H1 (cell line): ENCODE measurements at regions not wholly inside any gene's neighbourhood (a gene's known extent, or its start where the extent isn't known, plus 50 kb on each side); places are given as distances from the start of the nearest gene placed in this dataset.

ENCODE experiments used
- CTCF ChIA-PET: fragments of 300-600 bp; sonication (Branson Sonifier 250); formaldehyde crosslinking; loops from one replicate; lab custom pipeline; 2021; ENCODE audit not compliant: partially characterized antibody; lab: Charles Lee
- POLR2A ChIA-PET: fragments of 300-600 bp; sonication (Branson Sonifier 250); formaldehyde crosslinking; loops from one replicate; lab custom pipeline; 2021; ENCODE audit warnings: inconsistent platforms; ENCODE audit not compliant: partially characterized antibody; lab: Charles Lee
- DNase-seq, 2 experiments: peaks; one replicate each; pipeline versions ENCODE4 v3.0.0 to v3.0.0-alpha.2; 2010 to 2022; ENCODE audit warnings: low spot score in 2 of 2, low read depth in 1 of 2, mixed read lengths in 1 of 2
- FAIRE-seq: peaks from 2 replicates; lab custom pipeline; 2011; peaks lifted over from hg19 to GRCh38; lab: Jason Lieb, UNC
- H2AFZ ChIP-seq: 2 replicates; pipeline ENCODE4 v1.8.1; 2012; ENCODE audit warnings: low read length, inconsistent platforms
- H2AK5ac ChIP-seq: 2 replicates; pipeline ENCODE4 v1.6.1; 2013; ENCODE audit warnings: low read depth, low read length
- H2BK120ac ChIP-seq: replicated peaks from 2 replicates; pipeline ENCODE3; 2013; ENCODE audit warnings: low read depth, low read length, inconsistent platforms
- H2BK12ac ChIP-seq: 2 replicates; pipeline ENCODE4 v1.6.1; 2013; ENCODE audit warnings: low read depth, low read length
- H2BK15ac ChIP-seq: 2 replicates; pipeline ENCODE4 v1.6.1; 2013; ENCODE audit warnings: low read length
- H2BK20ac ChIP-seq: 2 replicates; pipeline ENCODE4 v1.6.1; 2013; ENCODE audit warnings: low read length
- H2BK5ac ChIP-seq: 2 replicates; pipeline ENCODE4 v1.6.1; 2013; ENCODE audit warnings: low read depth, low read length
- H3K14ac ChIP-seq: 2 replicates; pipeline ENCODE4 v1.6.1; 2013; ENCODE audit warnings: inconsistent platforms; ENCODE audit not compliant: insufficient read length
- H3K18ac ChIP-seq: 2 replicates; pipeline ENCODE4 v1.6.1; 2013; ENCODE audit warnings: low read length; ENCODE audit errors: extremely low read depth
- H3K23ac ChIP-seq: 2 replicates; pipeline ENCODE4 v1.6.1; 2013; ENCODE audit warnings: inconsistent platforms; ENCODE audit not compliant: insufficient read length
- H3K23me2 ChIP-seq: 2 replicates; pipeline ENCODE4 v1.6.1; 2013; ENCODE audit warnings: low read depth, low read length
- H3K27ac ChIP-seq: 2 replicates; pipeline ENCODE4 v1.6.1; 2011; ENCODE audit warnings: low read depth, low read length, inconsistent platforms
- H3K27me3 ChIP-seq, 4 experiments: replicated peaks in 1 of 4; 1 replicate in 1 of 4; 2 replicates in 3 of 4; pipeline versions ENCODE4 v1.6.1 to v1.8.1; 2011 to 2013; ENCODE audit warnings: low read length in 3 of 4, mild to moderate bottlenecking in 3 of 4, inconsistent platforms in 2 of 4, mixed read lengths in 2 of 4, moderate library complexity in 1 of 4; ENCODE audit not compliant: control insufficient read depth in 3 of 4, insufficient read depth in 3 of 4; ENCODE audit errors: extremely low read depth in 1 of 4
- H3K36me3 ChIP-seq, 4 experiments: 2 replicates each; pipeline versions ENCODE4 v1.6.1 to v1.8.1; 2011 to 2013; ENCODE audit warnings: mild to moderate bottlenecking in 4 of 4, low read length in 3 of 4, moderate library complexity in 2 of 4, control low read depth in 1 of 4, inconsistent platforms in 1 of 4; ENCODE audit not compliant: insufficient read depth in 4 of 4, control insufficient read depth in 2 of 4
- H3K4ac ChIP-seq: replicated peaks from 2 replicates; pipeline ENCODE3; 2013; ENCODE audit warnings: low read length, low read depth, mixed read lengths, inconsistent platforms; ENCODE audit not compliant: insufficient read length
- H3K4me1 ChIP-seq, 4 experiments: replicated peaks in 1 of 4; 1 replicate in 1 of 4; 2 replicates in 3 of 4; pipeline versions ENCODE4 v1.6.1 to v1.8.1; 2011 to 2013; ENCODE audit warnings: low read length in 3 of 4, inconsistent platforms in 2 of 4, mixed read lengths in 1 of 4; ENCODE audit not compliant: insufficient read depth in 4 of 4, control insufficient read depth in 3 of 4
- H3K4me2 ChIP-seq, 2 experiments: 2 replicates each; pipeline versions ENCODE4 v1.6.1 to v1.8.1; 2011 to 2013; ENCODE audit warnings: low read depth in 2 of 2, low read length in 2 of 2, control low read depth in 1 of 2, inconsistent platforms in 1 of 2, mild to moderate bottlenecking in 1 of 2; ENCODE audit not compliant: insufficient read depth in 1 of 2
- H3K4me3 ChIP-seq, 4 experiments: fragments of 200-600, 300-600 bp in 1 of 4; sonication (generic), shearing (Covaris generic), sonication (Bioruptor Twin) in 1 of 4; 2 replicates each; pipeline versions ENCODE4 v1.5.1 to v1.8.1; 2011 to 2016; ENCODE audit warnings: low read length in 4 of 4, low read depth in 3 of 4, control low read depth in 2 of 4, inconsistent platforms in 2 of 4, mild to moderate bottlenecking in 2 of 4, mixed read lengths in 1 of 4, moderate library complexity in 1 of 4; ENCODE audit not compliant: insufficient read depth in 2 of 4; ENCODE audit errors: extremely low read depth in 1 of 4
- H3K56ac ChIP-seq: replicated peaks from 2 replicates; pipeline ENCODE3; 2013; ENCODE audit warnings: low read depth, mild to moderate bottlenecking, mixed read lengths, low read length, inconsistent platforms; ENCODE audit not compliant: insufficient read length
- H3K79me1 ChIP-seq: 2 replicates; pipeline ENCODE4 v1.6.1; 2013; ENCODE audit warnings: low read depth, low read length, control low read depth
- H3K79me2 ChIP-seq, 2 experiments: 2 replicates each; pipeline versions ENCODE4 v1.6.1 to v1.8.1; 2012 to 2013; ENCODE audit warnings: low read length in 2 of 2, mild to moderate bottlenecking in 2 of 2, inconsistent platforms in 1 of 2; ENCODE audit not compliant: insufficient read depth in 2 of 2, control insufficient read depth in 1 of 2
- H3K9ac ChIP-seq, 4 experiments: replicated peaks in 1 of 4; 1 replicate in 1 of 4; 2 replicates in 3 of 4; pipeline versions ENCODE4 v1.6.1 to v1.8.1; 2011 to 2013; ENCODE audit warnings: low read depth in 3 of 4, low read length in 3 of 4, control low read depth in 2 of 4, mild to moderate bottlenecking in 2 of 4, moderate library complexity in 2 of 4, inconsistent platforms in 1 of 4; ENCODE audit errors: extremely low read depth in 1 of 4
- H3K9me3 ChIP-seq, 2 experiments: 2 replicates each; pipeline versions ENCODE4 v1.6.1 to v1.8.1; 2012 to 2013; ENCODE audit warnings: mild to moderate bottlenecking in 2 of 2, moderate library complexity in 2 of 2, control low read depth in 1 of 2, inconsistent platforms in 1 of 2, low read depth in 1 of 2, low read length in 1 of 2, mixed read lengths in 1 of 2; ENCODE audit not compliant: insufficient read depth in 2 of 2
- H4K20me1 ChIP-seq, 2 experiments: replicated peaks in 1 of 2; 2 replicates each; pipeline versions ENCODE3 to v1.8.1; 2011 to 2013; ENCODE audit warnings: inconsistent platforms in 2 of 2, low read length in 2 of 2, mild to moderate bottlenecking in 1 of 2; ENCODE audit not compliant: insufficient read depth in 2 of 2, control insufficient read depth in 1 of 2
- H4K5ac ChIP-seq: 2 replicates; pipeline ENCODE4 v1.6.1; 2013; ENCODE audit warnings: low read length, low read depth, mixed read lengths, inconsistent platforms; ENCODE audit not compliant: insufficient read length
- H4K8ac ChIP-seq: 2 replicates; pipeline ENCODE4 v1.8.0; 2013; ENCODE audit warnings: mild to moderate bottlenecking, moderate library complexity, low read length, inconsistent platforms; ENCODE audit not compliant: insufficient read depth; ENCODE audit errors: extremely low read depth
- H4K91ac ChIP-seq: replicated peaks from 2 replicates; pipeline ENCODE3; 2013; ENCODE audit warnings: low read length, mixed read lengths, inconsistent platforms; ENCODE audit not compliant: insufficient read length
- BRCA1 ChIP-seq: IDR thresholded peaks from 2 replicates; pipeline ENCODE4 v1.6.1; 2012; ENCODE audit warnings: low read depth, low read length, improper control_type of control experiment
- KDM4A ChIP-seq: IDR thresholded peaks from one replicate; pipeline ENCODE4 v1.7.1; 2012; ENCODE audit warnings: low read depth, mild to moderate bottlenecking, moderate library complexity, low read length, inconsistent platforms; ENCODE audit not compliant: severe bottlenecking
- TAF1 ChIP-seq: IDR thresholded peaks from 2 replicates; pipeline ENCODE4 v1.6.1; 2011; ENCODE audit warnings: mild to moderate bottlenecking, low read depth, low read length
- WGBS, 2 experiments: shearing (Covaris generic) in 1 of 2; methylation state at CpG; one replicate each; pipeline versions ENCODE4 v1.1.6 to v1.1.7; 2013 to 2015; ENCODE audit warnings: low lambda C conversion rate in 2 of 2, mixed read lengths in 2 of 2, inconsistent platforms in 1 of 2, low coverage in 1 of 2, missing lambda C conversion rate in 1 of 2; ENCODE audit not compliant: insufficient replicate concordance in 2 of 2, insufficient coverage in 1 of 2, insufficient read length in 1 of 2; ENCODE audit errors: extremely low coverage in 1 of 2, missing lambda C conversion rate in 1 of 2; 5-methylcytosine and 5-hydroxymethylcytosine counted together

DNA sequence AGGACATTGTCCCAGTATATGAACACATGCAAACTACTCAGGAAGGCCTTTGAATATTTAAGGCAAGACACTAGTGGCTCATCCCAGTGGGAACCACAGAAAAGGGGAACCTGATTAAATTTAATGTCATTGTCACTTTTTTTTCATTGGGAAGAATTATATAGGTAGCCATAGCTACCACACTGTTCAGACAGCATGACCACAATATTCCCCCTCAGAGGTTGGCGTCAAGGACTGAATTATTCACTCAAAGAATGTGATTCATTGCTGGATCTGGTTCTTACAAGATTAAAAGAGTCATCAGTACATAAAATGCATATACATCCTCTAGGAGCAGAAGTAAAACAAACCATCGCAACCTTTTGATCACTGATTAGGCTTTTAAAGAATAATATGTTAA is 92.0 kb upstream of the SMARCAD1 start:
- WGBS, 2 experiments, result 88% methylated on average over 2 of the region's 2 CpGs; no CpG with 5 or more reads in 1 of the 2 experiments
- CTCF ChIA-PET, result interaction anchor here (1.0 to 2.1 kb wide), 2 partner anchors 11 to 12 kb away, joined by 3 to 9 read pairs; no protein-coding TSS in a partner anchor

More for the DNA sequence above, 92.0 kb upstream of the SMARCAD1 start:
- Histone ChIP-seq H3K4me2 (no peak overlapping the region), H3K14ac (no peak overlapping the region), H3K23me2 (no peaks in the 10 kb centered on the region; the same call in 1 of the 2 replicates), H3K9ac (no peak overlapping the region), H3K79me1 (no peaks in the 10 kb centered on the region), H3K4me1 (peaks cover 0 to 2% (median 2%) of the 10 kb centered on the region in 4 experiments; a peak in 3 of 7 replicates), H3K36me3 (no peaks in the 10 kb centered on the region), H3K18ac (no peak overlapping the region), H2BK20ac (no peak overlapping the region), H4K5ac (no peak overlapping the region), H3K27ac (no peak overlapping the region), H3K9me3 (no peaks in the 10 kb centered on the region), H4K20me1 (no peaks in the 10 kb centered on the region), H3K56ac (no peak overlapping the region), H4K8ac (no peak overlapping the region), H3K23ac (no peak overlapping the region), H2BK12ac (no peak overlapping the region), H2BK120ac (no peak overlapping the region), H2AFZ (no peak overlapping the region), H3K79me2 (no peaks in the 10 kb centered on the region), H4K91ac (no peak overlapping the region), H3K4me3 (no peak overlapping the region), H2BK5ac (no peak overlapping the region), H3K27me3 (no peaks in the 10 kb centered on the region), H3K4ac (no peak overlapping the region), H2AK5ac (no peak overlapping the region), H2BK15ac (no peak overlapping the region)
- DNase-seq (no peak), FAIRE-seq (no peak)
- TF ChIP-seq BRCA1, result no peak
- no peak for TF ChIP-seq KDM4A
- TF ChIP-seq TAF1, result no peak
- POLR2A ChIA-PET, result no interaction called here
